ENCODE measurements at regions not wholly inside any gene's neighbourhood (a gene's known extent, or its start where the extent isn't known, plus 50 kb on each side); places are given as distances from the start of the nearest gene placed in this dataset.
"Not testable (repeated sequence)": the region's sequence is repeated elsewhere in the genome, so short reads cannot be mapped to it uniquely, and the experiment has no call there.

DNA sequence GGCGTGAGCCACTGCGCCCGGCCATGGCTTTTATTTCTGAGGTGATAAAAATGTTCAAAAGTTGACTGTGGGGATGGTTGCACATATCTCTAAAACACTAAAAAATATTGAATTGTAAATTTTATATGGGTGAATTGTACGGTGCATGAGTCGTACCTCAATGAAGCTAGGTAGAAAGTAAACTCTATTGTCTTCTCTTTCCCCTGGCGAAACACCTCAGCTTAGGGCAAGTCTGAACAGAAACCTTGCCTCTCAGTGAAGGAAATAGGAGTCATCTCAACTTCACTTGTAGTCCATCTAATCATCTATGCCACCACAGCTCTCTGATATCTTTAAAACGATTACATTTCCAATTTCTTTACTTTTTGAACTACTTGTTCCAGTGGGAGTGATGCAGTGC, 309.6 kb downstream of the SPATA31A1 start:
- not testable (repeated sequence) for DNase-seq (ENCODE audit: low read depth in 2 of 2)

- DNase-seq (ENCODE audit: low read depth in 2 of 2): not testable (repeated sequence)
Observed at GRCh38 chr9:39674437-39675210, 319.2 kb downstream of the SPATA31A1 start.

DNA sequence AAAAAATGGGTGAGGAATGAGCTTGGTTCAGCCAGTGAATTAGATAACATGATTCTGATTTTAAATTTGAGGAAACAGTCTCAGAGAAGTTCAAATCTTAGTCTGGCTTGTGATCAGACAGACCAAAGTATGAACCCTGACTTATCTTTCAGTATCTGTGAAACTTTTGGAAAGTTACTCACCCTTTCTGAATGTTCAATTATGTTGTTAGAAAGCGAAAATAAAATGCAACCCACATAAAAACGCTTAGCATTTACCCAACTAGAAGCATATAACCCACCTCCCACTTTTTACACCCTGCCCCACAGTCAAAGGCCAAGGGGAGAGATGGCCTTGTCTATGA, 319.7 kb downstream of the SPATA31A1 start:
- not testable (repeated sequence) for DNase-seq (ENCODE audit: low read depth in 2 of 2)

DNA sequence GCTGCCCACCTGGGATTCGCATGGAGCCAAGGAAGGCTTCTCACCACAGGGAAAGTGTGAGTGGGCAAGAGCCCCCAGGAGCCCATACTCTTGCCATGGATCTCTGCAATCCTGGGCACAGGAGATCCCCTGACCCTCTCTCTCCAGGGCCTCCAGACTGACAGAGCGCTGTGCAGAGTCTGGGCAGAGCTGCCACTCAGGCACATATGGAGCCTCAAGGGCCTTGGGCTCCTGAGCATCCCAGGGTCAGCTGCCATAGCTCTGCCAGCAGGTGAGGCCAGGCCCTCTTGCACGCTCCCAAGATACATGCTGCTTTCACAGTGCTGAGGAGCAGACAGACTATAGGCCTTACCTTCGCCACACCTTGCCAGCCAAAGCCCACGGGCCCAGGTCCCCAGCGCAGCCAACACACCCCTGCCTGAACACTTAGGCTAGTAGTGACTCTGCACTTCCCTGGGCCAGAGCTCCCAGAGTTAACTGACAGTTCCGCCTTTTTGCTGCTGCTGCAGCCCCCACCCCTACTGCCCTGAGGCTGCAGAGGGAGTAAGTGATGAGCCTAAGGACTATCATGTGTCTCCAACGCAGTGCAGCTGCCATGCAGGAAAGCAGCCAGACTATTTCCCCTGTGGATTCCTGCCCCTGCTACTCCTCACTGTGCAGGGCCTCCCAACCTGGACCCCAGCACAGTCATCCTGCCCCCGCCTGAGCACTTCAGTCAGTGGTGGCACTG, 323.2 kb downstream of the SPATA31A1 start:
- not testable (repeated sequence) for DNase-seq (ENCODE audit: low read depth in 2 of 2)

DNA sequence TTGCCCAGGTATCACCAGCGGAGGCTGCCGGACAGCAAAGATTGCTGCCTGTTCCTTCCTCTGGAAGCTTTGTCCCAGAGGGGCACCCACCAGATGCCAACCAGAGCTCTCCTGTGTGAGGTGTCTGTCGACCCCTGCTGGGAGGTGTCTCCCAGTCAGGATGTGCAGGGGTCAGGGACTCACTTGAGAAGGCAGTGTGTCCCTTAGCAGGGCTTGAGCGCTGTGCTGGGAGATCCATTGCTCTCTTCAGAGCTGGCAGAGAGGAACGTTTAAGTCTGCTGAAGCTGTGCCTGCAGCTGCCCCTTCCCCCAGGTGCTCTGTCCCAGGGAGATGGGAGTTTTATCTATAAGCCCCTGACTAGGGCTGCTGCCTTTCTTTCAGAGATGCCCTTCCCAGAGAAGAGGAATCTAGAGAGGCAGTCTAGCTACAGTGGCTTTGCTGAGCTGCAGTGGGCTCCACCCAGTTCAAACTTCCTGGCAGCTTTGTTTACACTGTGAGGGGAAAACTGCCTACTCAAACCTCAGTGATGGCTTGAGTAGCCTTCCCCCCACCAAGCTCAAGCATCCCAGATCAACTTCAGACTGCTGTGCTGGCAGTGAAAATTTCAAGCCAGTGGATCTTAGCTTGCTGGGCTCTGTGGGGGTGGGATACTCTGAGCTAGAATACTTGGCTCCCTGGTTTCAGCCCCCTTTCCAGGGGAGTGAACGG, 325.4 kb downstream of the SPATA31A1 start:
- DNase-seq (ENCODE audit: low read depth in 2 of 2): not testable (repeated sequence)

DNA sequence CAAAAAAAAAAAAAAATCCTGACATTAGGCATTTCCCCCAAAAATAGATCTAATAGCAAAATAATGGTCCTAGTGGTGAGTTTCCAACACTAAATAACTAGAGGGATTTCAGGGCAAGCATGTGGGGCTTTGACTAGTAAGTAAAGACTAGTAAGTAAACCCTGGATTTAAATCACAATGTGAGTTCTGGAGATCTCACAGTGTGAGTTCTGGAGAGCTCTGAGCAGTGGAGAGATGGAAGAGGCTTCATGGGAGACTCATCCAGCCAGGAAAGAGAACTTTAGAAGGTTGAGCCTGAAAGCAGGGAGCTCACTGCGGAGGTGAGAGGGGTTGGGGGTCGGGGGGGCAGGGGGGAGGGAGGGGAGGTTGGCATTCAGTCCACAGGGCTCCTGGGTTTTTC, 373.4 kb downstream of the SPATA31A1 start:
- not testable (repeated sequence) for DNase-seq (ENCODE audit: low read depth in 2 of 2)

DNA sequence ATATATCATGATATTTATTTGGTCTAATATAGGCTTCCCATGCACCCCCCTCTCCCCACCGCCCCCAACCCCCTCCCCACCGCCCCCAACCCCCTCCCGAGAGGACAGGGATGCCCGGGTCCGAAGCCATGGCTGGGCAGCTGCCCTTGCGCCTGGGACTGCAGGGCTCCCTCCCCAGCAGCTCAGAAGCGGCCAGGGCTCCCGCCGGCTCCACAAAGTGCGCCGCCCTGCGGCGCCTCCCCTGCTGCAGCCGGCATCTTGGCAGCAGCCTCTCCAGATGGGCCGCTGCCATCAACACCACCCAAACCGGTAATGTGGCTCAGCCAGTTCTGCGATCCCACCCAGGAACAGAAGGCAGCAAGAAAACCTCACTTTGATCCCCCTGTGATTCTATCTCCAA, 389.4 kb downstream of the SPATA31A1 start:
- DNase-seq (ENCODE audit: low read depth in 2 of 2): not testable (repeated sequence)

GRCh38 chr9:39775570-39775969, 420.1 kb downstream of the SPATA31A1 start:
- DNase-seq (ENCODE audit: low read depth in 2 of 2): not testable (repeated sequence)

- not testable (repeated sequence) for DNase-seq (ENCODE audit: low read depth in 2 of 2)
Observed at GRCh38 chr9:39791356-39791755, 435.9 kb downstream of the SPATA31A1 start.

DNA sequence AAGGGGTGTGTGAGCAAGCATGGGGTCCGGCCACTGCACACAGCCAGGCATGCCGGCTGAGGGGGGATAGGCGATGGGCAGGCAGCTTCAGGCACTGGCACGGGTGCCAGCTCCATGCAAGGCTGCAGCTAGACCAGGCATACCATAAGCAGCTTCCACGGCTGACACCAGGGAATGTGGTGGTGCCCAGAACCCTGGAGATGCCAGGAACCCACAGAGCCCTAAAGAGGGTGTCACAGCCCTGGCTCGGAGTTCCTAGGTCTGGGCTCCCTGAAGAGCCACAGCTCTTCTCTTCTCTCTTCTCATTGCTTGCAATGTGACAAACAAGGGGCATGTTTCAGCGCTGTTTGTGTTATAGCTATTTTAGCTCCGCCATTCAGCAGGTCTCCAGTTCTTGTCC, 442.5 kb downstream of the SPATA31A1 start:
- not testable (repeated sequence) for DNase-seq (ENCODE audit: low read depth in 2 of 2)

DNA sequence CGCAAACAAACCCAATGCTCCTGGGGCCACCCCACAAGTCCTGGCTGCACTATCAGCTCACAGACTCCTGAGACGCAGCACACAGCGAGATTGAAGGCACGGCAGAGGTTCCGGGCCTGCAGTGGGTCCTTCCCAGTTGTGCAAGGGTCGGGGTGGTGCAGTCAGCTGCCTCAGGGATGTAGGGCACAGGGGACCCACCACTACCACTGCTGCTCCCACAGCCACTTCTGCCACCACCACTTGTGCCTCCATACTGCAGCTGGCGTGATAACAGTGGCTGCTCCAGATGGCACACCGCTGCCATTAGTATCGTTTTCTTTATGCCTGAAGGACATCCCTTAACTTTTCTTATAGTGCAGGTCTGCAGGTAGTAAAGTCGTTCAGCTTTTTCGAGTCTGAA, 443.8 kb downstream of the SPATA31A1 start:
- not testable (repeated sequence) for DNase-seq (ENCODE audit: low read depth in 2 of 2)

GRCh38 chr9:39802561-39802960, 447.1 kb downstream of the SPATA31A1 start:
- not testable (repeated sequence) for DNase-seq (ENCODE audit: low read depth in 2 of 2)

- peak; percentile 31 to 51 for DNase-seq (ENCODE audit: low read depth in 2 of 2)
Observed at GRCh38 chr9:39809401-39810226, 454.1 kb downstream of the SPATA31A1 start.

GRCh38 chr9:39810401-39810800, 454.9 kb downstream of the SPATA31A1 start:
- DNase-seq (ENCODE audit: low read depth in 2 of 2): not testable (repeated sequence)

DNA sequence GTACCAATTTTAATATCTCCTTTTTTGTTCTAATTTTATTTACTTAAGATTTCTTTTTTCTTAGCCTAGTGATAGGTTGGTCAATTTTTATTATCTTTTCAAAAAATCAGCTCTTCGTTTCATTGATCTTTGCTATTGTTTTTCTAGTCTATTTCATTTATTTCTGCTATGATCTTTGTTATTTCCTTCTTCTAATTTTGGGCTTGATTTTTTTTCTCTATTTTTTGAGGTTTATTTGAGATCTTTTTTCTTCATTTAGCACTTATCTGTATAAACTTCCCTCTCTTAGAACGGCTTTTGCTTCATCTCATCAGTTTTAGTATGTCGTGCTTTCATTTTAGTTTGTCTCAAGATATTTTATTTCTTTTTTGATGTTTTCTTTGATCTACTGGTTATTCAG, 456.1 kb downstream of the SPATA31A1 start:
- DNase-seq (ENCODE audit: low read depth in 2 of 2): not testable (repeated sequence)

DNA sequence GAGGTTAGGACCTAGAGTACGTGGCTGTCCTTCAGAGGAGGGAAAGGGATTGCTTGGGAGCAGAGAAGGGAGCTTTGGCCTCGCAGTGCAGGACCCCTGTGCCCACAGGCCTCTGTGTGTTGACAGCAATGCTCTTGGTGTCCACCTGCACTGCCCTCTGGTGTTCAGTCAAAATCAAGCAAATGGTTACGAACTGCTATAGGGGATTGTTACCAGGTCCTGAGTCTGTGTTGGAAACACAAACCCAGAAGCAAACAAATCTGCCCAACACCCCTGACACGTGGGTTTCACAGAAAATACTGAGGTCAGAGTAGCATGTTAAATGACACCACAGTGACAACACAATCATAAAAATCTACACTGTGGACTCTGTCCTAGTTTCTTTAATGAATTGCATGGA, 473.0 kb downstream of the SPATA31A1 start:
- not testable (repeated sequence) for DNase-seq (ENCODE audit: low read depth in 2 of 2)

Measured in stimulated activated CD8-positive, alpha-beta memory T cell treated with anti-CD3 and anti-CD28 coated beads, Interleukin-2, amount 100 ng/mL, for 48 hours (primary cell).